B cell (primary cell): ENCODE measurements at regions not wholly inside any gene's neighbourhood (a gene's known extent, or its start where the extent isn't known, plus 50 kb on each side); places are given as distances from the start of the nearest gene placed in this dataset.

Experiments used
- ATAC-seq: fragments of 200-7000 bp; cut with Tn5 transposase; one replicate; pipeline ENCODE4 v1.10.0; 2021; ENCODE audit warnings: low read depth, mild to moderate bottlenecking, moderate number of reproducible peaks, moderate library complexity
- CTCF ChIA-PET: fragments of 350-600 bp; sonication (Branson Sonifier 250); formaldehyde crosslinking; loops from one replicate; lab custom pipeline; 2021; ENCODE audit warnings: antibody characterized with exemption, inconsistent platforms; lab: Charles Lee
- POLR2A ChIA-PET: fragments of 350-600 bp; sonication (Branson Sonifier 250); formaldehyde crosslinking; loops from one replicate; lab custom pipeline; 2021; ENCODE audit warnings: antibody characterized with exemption; lab: Charles Lee
- DNase-seq: peaks from one replicate; pipeline ENCODE4 v3.0.0; 2013
- H2AFZ ChIP-seq: 2 replicates; pipeline ENCODE4 v1.6.1; 2012; ENCODE audit warnings: mild to moderate bottlenecking, low read depth, low read length; ENCODE audit not compliant: insufficient read depth, poor library complexity, severe bottlenecking
- H3K27ac ChIP-seq, 2 donors: 1 replicate in 1 of 2; 2 replicates in 1 of 2; pipeline ENCODE4 v1.5.1; 2012 to 2013; ENCODE audit warnings: low read length in 2 of 2, mild to moderate bottlenecking in 2 of 2, moderate library complexity in 1 of 2
- H3K27me3 ChIP-seq, 4 experiments: fragments of 200-600 bp in 1 of 4; sonication (generic) in 1 of 4; replicated peaks in 1 of 4; 1 replicate in 2 of 4; 2 replicates in 2 of 4; pipeline versions ENCODE4 v1.6.1 to v1.7.0; 2013 to 2016; ENCODE audit warnings: low read length in 3 of 4, mild to moderate bottlenecking in 2 of 4, mixed read lengths in 1 of 4, moderate library complexity in 1 of 4; ENCODE audit not compliant: insufficient read depth in 4 of 4, control insufficient read depth in 3 of 4; ENCODE audit errors: control extremely low read depth in 1 of 4
- H3K36me3 ChIP-seq, 2 experiments: replicated peaks in 1 of 2; 1 replicate in 1 of 2; 2 replicates in 1 of 2; pipeline versions ENCODE4 v1.6.1 to v1.7.1; 2013; ENCODE audit warnings: low read length in 1 of 2; ENCODE audit not compliant: insufficient read depth in 2 of 2, control insufficient read depth in 1 of 2; ENCODE audit errors: control extremely low read depth in 1 of 2, extremely low read depth in 1 of 2
- H3K4me1 ChIP-seq, 2 donors: fragments of 200-600 bp in 1 of 2; sonication (generic) in 1 of 2; 1 replicate in 1 of 2; 2 replicates in 1 of 2; pipeline versions ENCODE4 v1.5.1 to v1.6.1; 2013 to 2017; ENCODE audit warnings: low read length in 2 of 2; ENCODE audit not compliant: control insufficient read depth in 2 of 2, insufficient read depth in 2 of 2
- H3K4me2 ChIP-seq: replicated peaks from 2 replicates; pipeline ENCODE3; 2012; ENCODE audit warnings: mild to moderate bottlenecking, low read depth, low read length; ENCODE audit not compliant: poor library complexity, severe bottlenecking
- H3K4me3 ChIP-seq, 5 experiments: fragments of 200-600 bp in 1 of 5; sonication (generic) in 1 of 5; 1 replicate in 3 of 5; 2 replicates in 2 of 5; pipeline versions ENCODE4 v1.5.1 to v1.7.0; 2011 to 2016; ENCODE audit warnings: low read length in 4 of 5, mild to moderate bottlenecking in 4 of 5, low read depth in 2 of 5, control low read depth in 1 of 5, moderate library complexity in 1 of 5; ENCODE audit not compliant: insufficient read depth in 1 of 5; ENCODE audit errors: control extremely low read depth in 1 of 5, extremely low read depth in 1 of 5
- H3K79me2 ChIP-seq: fragments of 200-600 bp; sonication (generic); one replicate; pipeline ENCODE4 v1.6.0; 2016; ENCODE audit warnings: low read length; ENCODE audit not compliant: control insufficient read depth, insufficient read depth
- H3K9ac ChIP-seq: fragments of 200-600 bp; sonication (generic); 2 replicates; pipeline ENCODE4 v1.6.1; 2017; ENCODE audit warnings: mild to moderate bottlenecking, low read length, moderate library complexity
- H3K9me3 ChIP-seq, 3 donors: one replicate each; pipeline versions ENCODE4 v1.6.1 to v1.7.1; 2013; ENCODE audit warnings: low read length in 2 of 3; ENCODE audit not compliant: control insufficient read depth in 2 of 3, insufficient read depth in 1 of 3; ENCODE audit errors: control extremely low read depth in 1 of 3
- H4K20me1 ChIP-seq: 2 replicates; pipeline ENCODE4 v1.6.0; 2012; ENCODE audit warnings: mild to moderate bottlenecking, low read length; ENCODE audit not compliant: insufficient read depth, control insufficient read depth, poor library complexity, severe bottlenecking
- H3K27ac Mint-ChIP-seq: one replicate; pipeline ENCODE4 v1.8.0; 2021; ENCODE audit warnings: mixed read lengths
- H3K27me3 Mint-ChIP-seq: one replicate; pipeline ENCODE4 v1.8.0; 2021; ENCODE audit warnings: mixed read lengths
- H3K4me1 Mint-ChIP-seq: one replicate; pipeline ENCODE4 v1.8.0; 2021; ENCODE audit warnings: mixed read lengths
- H3K4me3 Mint-ChIP-seq: one replicate; pipeline ENCODE4 v1.8.0; 2021; ENCODE audit warnings: mixed read lengths
- H3K9me3 Mint-ChIP-seq: one replicate; pipeline ENCODE4 v1.8.0; 2022; ENCODE audit warnings: mixed read lengths; ENCODE audit not compliant: insufficient read depth
- EZH2 ChIP-seq: IDR thresholded peaks from 2 replicates; pipeline ENCODE4 v1.6.1; 2012; ENCODE audit warnings: borderline replicate concordance, low read depth, mild to moderate bottlenecking, moderate library complexity, low read length; ENCODE audit not compliant: insufficient read depth, poor library complexity, severe bottlenecking
- WGBS: methylation state at CpG from one replicate; pipeline ENCODE4 v1.1.5; 2013; ENCODE audit warnings: missing lambda C conversion rate; ENCODE audit not compliant: insufficient coverage; 5-methylcytosine and 5-hydroxymethylcytosine counted together
- intact Hi-C: fragments of 100-400 bp; cut with micrococcal nuclease; formaldehyde crosslinking; loops from one replicate; pipeline ENCODE4 v1.10.0; 2022
- TF ChIP-seq, protein P1 (sequence below): fragments of 200-600 bp; IDR thresholded peaks from one replicate; pipeline ENCODE4 v1.8.0; 2022; ENCODE audit warnings: antibody characterized with exemption, mild to moderate bottlenecking

DNA sequence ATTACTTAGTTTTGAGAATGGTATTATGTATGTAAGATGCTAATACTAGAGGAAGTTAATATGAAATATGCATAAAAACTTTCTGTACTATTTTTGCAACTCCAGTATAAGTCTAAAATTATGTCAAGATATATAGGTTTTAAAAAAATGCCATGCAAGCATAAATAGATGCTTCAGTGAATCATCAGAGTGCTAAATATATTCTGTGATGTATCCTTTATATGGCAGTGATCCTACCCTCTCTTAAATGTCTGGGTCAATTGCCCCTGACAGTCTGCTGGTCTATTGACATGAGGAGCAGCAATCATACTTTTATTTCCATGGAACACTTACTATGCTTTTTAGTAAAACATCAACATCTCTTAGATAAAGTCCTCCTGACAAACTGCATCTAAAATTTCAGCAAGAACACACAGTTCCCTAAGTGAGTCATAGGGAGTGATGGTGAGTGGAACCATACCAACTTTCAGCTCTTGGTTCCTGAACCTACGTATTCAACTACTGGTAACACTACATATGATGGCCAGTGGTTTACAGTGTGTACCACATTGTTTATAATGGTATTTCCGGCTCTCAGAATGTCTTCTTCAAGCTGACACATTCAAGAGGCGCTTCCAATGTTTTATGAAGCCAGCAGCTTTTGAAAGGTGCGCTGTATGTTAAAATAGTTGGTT lies 928.7 kb upstream of the GJE1 start:
- no peaks in the 10 kb centered on the region for H3K9me3 ChIP-seq
- no peaks in the 10 kb centered on the region for H3K4me1 Mint-ChIP-seq
- no peaks in the 10 kb centered on the region for H3K36me3 ChIP-seq
- no CpG with 5 or more reads among the region's 4 CpGs for WGBS
- intact Hi-C loops = no loop called here
- no peak overlapping the region for H3K27ac Mint-ChIP-seq
- no peaks in the 10 kb centered on the region for H3K4me1 ChIP-seq
- no peaks in the 10 kb centered on the region for H3K27me3 Mint-ChIP-seq
- H4K20me1 ChIP-seq = no peaks in the 10 kb centered on the region
- H3K4me2 ChIP-seq = no peak overlapping the region
- H3K79me2 ChIP-seq = no peaks in the 10 kb centered on the region
- H3K27me3 ChIP-seq = no peaks in the 10 kb centered on the region
- H3K9me3 Mint-ChIP-seq = no peaks in the 10 kb centered on the region
- no peak overlapping the region for H2AFZ ChIP-seq
- CTCF ChIA-PET = no interaction called here
- H3K4me3 Mint-ChIP-seq = no peak overlapping the region
- H3K27ac ChIP-seq = no peak overlapping the region
- H3K9ac ChIP-seq = no peak overlapping the region
- TF ChIP-seq, protein P1, sequence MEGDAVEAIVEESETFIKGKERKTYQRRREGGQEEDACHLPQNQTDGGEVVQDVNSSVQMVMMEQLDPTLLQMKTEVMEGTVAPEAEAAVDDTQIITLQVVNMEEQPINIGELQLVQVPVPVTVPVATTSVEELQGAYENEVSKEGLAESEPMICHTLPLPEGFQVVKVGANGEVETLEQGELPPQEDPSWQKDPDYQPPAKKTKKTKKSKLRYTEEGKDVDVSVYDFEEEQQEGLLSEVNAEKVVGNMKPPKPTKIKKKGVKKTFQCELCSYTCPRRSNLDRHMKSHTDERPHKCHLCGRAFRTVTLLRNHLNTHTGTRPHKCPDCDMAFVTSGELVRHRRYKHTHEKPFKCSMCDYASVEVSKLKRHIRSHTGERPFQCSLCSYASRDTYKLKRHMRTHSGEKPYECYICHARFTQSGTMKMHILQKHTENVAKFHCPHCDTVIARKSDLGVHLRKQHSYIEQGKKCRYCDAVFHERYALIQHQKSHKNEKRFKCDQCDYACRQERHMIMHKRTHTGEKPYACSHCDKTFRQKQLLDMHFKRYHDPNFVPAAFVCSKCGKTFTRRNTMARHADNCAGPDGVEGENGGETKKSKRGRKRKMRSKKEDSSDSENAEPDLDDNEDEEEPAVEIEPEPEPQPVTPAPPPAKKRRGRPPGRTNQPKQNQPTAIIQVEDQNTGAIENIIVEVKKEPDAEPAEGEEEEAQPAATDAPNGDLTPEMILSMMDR = no peak
- no peak for TF ChIP-seq EZH2
- no peak for ATAC-seq
- POLR2A ChIA-PET = no interaction called here
- no peak for DNase-seq
- no peak overlapping the region for H3K4me3 ChIP-seq

DNA sequence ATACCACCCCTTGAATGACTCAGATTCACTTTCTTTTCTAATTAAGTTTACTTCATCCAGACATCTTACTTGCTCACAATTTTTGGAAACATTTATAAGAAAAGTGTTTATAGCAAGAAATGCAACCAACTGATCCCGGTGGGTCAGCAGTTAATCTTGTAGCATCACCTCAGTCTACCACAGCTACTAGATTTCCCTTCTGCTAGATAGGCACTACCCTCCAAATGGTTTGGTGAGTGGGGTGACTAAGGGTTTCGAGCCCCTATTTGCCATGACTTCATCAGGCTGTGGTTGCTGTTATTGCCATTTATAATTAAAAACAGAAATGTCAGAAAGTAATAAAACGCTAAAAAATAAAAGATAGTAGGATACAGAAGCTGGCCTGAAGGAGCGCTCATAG lies 930.1 kb upstream of the GJE1 start:
- Histone ChIP-seq H3K4me3 (no peak overlapping the region), H3K79me2 (no peaks in the 10 kb centered on the region), H3K9ac (no peak overlapping the region), H3K9me3 (no peaks in the 10 kb centered on the region), H3K36me3 (no peaks in the 10 kb centered on the region), H3K27me3 (no peaks in the 10 kb centered on the region), H3K4me1 (no peaks in the 10 kb centered on the region), H3K4me2 (no peak overlapping the region), H3K27ac (no peak overlapping the region), H2AFZ (no peak overlapping the region), H4K20me1 (no peaks in the 10 kb centered on the region)
- no peaks in the 10 kb centered on the region for H3K9me3 Mint-ChIP-seq
- intact Hi-C loops = no loop called here
- TF ChIP-seq, protein P1 = no peak
- no peak for TF ChIP-seq EZH2
- ChIA-PET POLR2A (no interaction called here), CTCF (no interaction called here)
- ATAC-seq = no peak
- no peak overlapping the region for H3K4me3 Mint-ChIP-seq
- H3K4me1 Mint-ChIP-seq = no peaks in the 10 kb centered on the region
- H3K27me3 Mint-ChIP-seq = no peaks in the 10 kb centered on the region
- no CpG with 5 or more reads among the region's 4 CpGs for WGBS
- H3K27ac Mint-ChIP-seq = no peak overlapping the region
- DNase-seq = no peak
